Ascending aorta (tissue), 2 donors: ENCODE measurements at regions not wholly inside any gene's neighbourhood (a gene's known extent, or its start where the extent isn't known, plus 50 kb on each side); places are given as distances from the start of the nearest gene placed in this dataset.

Experiments used
- DNase-seq, 2 donors: peaks; one replicate each; pipeline ENCODE4 v3.0.0-alpha.2; 2019; ENCODE audit warnings: low spot score in 2 of 2
- H3K27ac ChIP-seq, 2 donors: fragments of 200-600 bp; sonication (generic); one replicate each; pipeline ENCODE4 v1.5.1; 2016 to 2017; ENCODE audit warnings: mild to moderate bottlenecking in 1 of 2
- H3K27me3 ChIP-seq: fragments of 200-600 bp; sonication (generic); one replicate; pipeline ENCODE4 v1.5.1; 2017
- H3K36me3 ChIP-seq, 2 donors: fragments of 200-600 bp; sonication (generic); one replicate each; pipeline ENCODE4 v1.5.1; 2016
- H3K4me1 ChIP-seq, 2 donors: fragments of 200-600 bp; sonication (generic); one replicate each; pipeline ENCODE4 v1.5.1; 2016 to 2017; ENCODE audit warnings: mild to moderate bottlenecking in 1 of 2
- H3K4me3 ChIP-seq, 2 donors: fragments of 200-600 bp; sonication (generic); one replicate each; pipeline ENCODE4 v1.5.1; 2016 to 2017; ENCODE audit warnings: mild to moderate bottlenecking in 1 of 2
- H3K9me3 ChIP-seq, 2 donors: fragments of 200-600 bp; sonication (generic); one replicate each; pipeline ENCODE4 v1.5.1; 2016
- CTCF ChIP-seq, 3 experiments: fragments of 200-600 bp in 2 of 3; fragments of 450-650 bp in 1 of 3; sonication (generic) in 2 of 3; IDR thresholded peaks; one replicate each; pipeline ENCODE4 v1.5.1; 2016 to 2019; ENCODE audit warnings: antibody characterized with exemption in 3 of 3, mild to moderate bottlenecking in 1 of 3, moderate library complexity in 1 of 3
- intact Hi-C: fragments of 100-400 bp; cut with DNase I; formaldehyde crosslinking; loops from one replicate; pipeline ENCODE4 v1.15.1; 2023

GRCh38 chr9:16236311-16236710 is 634.2 kb downstream of the BNC2 start:
- H3K27ac ChIP-seq, result no peak overlapping the region
- no peaks in the 10 kb centered on the region for H3K4me1 ChIP-seq
- DNase-seq, result no peak
- no peaks in the 10 kb centered on the region for H3K36me3 ChIP-seq
- intact Hi-C loops, result no loop called here
- H3K27me3 ChIP-seq, result no peaks in the 10 kb centered on the region
- no peaks in the 10 kb centered on the region for H3K9me3 ChIP-seq
- H3K4me3 ChIP-seq, result no peak overlapping the region
- no peak for TF ChIP-seq CTCF (IDR thresholded peaks at IDR 0.05)

GRCh38 chr9:16236882-16237281 is 633.6 kb downstream of the BNC2 start:
- H3K27ac ChIP-seq, result no peak overlapping the region
- H3K27me3 ChIP-seq, result no peaks in the 10 kb centered on the region
- DNase-seq, result no peak
- no peak overlapping the region for H3K4me3 ChIP-seq
- H3K4me1 ChIP-seq, result no peaks in the 10 kb centered on the region
- no peaks in the 10 kb centered on the region for H3K36me3 ChIP-seq
- no peak for TF ChIP-seq CTCF (IDR thresholded peaks at IDR 0.05)
- intact Hi-C loops, result no loop called here
- no peaks in the 10 kb centered on the region for H3K9me3 ChIP-seq

DNA sequence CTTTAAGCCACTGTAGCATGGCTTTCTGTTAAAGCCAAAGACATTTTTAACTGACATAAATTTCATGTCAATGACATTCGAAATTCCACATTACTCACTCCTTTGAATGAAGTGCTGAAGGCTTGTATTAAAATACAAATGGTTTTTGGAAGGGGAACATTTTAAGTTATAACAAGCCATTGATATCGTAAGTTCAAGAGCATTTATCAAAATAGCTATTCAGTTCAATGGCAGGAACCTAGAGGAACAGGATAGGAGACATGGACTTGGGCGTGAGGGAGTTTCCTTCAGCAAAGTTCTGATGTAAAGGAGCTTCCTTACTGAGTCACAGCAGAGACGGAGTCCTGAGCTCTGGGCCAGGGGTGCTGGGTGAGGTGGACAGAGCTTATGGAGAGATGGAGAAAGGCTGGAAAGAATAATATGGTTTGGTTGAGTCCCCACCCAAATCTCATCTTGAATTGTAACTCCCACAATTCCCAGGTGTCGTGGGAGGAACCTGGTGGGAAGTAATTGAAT is 631.8 kb downstream of the BNC2 start:
- Histone ChIP-seq H3K4me1 (no peaks in the 10 kb centered on the region), H3K27ac (no peak overlapping the region), H3K9me3 (no peaks in the 10 kb centered on the region), H3K36me3 (no peaks in the 10 kb centered on the region), H3K27me3 (no peaks in the 10 kb centered on the region), H3K4me3 (no peak overlapping the region)
- intact Hi-C loops, result no loop called here
- DNase-seq, result no peak
- no peak for TF ChIP-seq CTCF (IDR thresholded peaks at IDR 0.05)

DNA sequence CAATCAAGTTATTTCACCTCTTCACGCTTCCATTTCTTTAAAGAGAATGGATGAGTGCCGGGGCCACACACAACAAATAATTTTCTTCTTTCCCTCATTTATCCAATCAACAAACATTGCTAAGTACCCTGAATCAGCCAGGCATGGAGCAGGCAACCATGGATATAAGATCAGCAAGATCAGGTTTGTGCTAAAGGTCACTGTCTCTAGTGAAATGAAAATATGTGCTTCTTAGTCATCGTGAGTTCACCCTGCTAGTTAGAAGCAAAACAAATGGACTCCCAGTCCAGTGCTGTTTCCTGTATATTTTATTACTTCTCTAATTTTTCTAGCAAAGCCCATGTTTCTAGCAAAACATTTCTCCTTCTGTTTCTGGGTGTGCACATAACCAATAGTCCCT is 629.2 kb downstream of the BNC2 start:
- no peaks in the 10 kb centered on the region for H3K9me3 ChIP-seq
- peaks cover 0 to 5% of the 10 kb centered on the region in 2 donors for H3K4me1 ChIP-seq
- H3K27me3 ChIP-seq, result no peaks in the 10 kb centered on the region
- intact Hi-C loops, result no loop called here
- no peak for TF ChIP-seq CTCF (IDR thresholded peaks at IDR 0.05)
- DNase-seq, result no peak
- no peak overlapping the region for H3K27ac ChIP-seq
- H3K36me3 ChIP-seq, result no peaks in the 10 kb centered on the region
- H3K4me3 ChIP-seq, result no peak overlapping the region

GRCh38 chr9:16243798-16244197 is 626.7 kb downstream of the BNC2 start:
- H3K27me3 ChIP-seq, result no peaks in the 10 kb centered on the region
- no peak for TF ChIP-seq CTCF (IDR thresholded peaks at IDR 0.05)
- intact Hi-C loops, result no loop called here
- H3K4me1 ChIP-seq, result peaks cover 0 to 7% of the 10 kb centered on the region in 2 donors
- no peak for DNase-seq
- H3K4me3 ChIP-seq, result no peak overlapping the region
- H3K27ac ChIP-seq, result no peak overlapping the region
- no peaks in the 10 kb centered on the region for H3K9me3 ChIP-seq
- H3K36me3 ChIP-seq, result no peaks in the 10 kb centered on the region
